COR-L47 (cell line): ENCODE measurements at regions not wholly inside any gene's neighbourhood (a gene's known extent, or its start where the extent isn't known, plus 50 kb on each side); places are given as distances from the start of the nearest gene placed in this dataset.

Source experiments
- DNase-seq: peaks from one replicate; lab custom pipeline; 2025; lab: John Stamatoyannopoulos, UW

DNA sequence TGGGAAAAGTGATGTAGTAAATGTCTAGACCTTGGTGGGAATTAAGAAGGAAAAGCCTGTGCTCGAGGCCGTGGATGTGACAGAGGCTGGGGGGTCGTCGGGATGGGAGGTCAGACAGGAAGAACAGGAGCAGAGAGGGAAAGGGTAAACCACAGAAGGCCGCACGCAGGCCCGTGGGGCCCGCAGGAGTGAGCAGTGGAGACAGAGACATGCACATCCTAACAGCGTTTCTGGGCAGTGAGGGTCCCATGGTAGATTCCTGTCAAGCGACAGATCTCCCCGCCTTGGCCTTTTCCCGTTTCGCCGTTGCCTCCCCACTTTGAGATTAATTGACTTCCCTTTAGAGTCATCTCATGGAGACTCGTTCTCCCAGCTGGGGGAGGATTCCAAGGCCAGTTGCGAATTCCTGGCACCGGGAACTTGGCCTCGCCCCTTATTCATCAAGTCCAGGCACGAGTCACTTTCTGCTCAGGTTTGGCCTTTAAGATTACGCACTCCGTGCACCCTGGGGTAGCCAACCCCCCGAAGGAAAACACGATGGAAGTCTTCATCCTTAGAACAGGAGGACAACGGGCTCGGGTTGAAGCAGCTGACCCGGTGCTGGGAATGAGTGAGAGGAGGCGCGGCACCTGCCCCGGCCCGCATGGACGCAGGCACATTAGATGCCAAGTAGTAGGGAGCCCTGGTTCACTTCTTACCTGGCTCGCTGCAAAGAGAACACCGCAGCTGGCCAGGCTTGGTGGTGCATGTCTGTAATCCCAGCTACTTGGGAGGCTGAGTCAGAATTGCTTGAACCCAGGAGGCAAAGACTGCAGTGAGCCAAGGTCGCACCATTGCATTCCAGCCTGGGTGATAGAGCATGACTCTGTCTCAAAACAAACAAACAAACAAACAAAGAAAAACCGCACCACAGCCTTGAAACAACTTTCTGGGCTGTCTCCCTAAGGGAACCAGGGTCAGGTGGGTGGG lies 315.2 kb upstream of the SHH start:
- no peak for DNase-seq

DNA sequence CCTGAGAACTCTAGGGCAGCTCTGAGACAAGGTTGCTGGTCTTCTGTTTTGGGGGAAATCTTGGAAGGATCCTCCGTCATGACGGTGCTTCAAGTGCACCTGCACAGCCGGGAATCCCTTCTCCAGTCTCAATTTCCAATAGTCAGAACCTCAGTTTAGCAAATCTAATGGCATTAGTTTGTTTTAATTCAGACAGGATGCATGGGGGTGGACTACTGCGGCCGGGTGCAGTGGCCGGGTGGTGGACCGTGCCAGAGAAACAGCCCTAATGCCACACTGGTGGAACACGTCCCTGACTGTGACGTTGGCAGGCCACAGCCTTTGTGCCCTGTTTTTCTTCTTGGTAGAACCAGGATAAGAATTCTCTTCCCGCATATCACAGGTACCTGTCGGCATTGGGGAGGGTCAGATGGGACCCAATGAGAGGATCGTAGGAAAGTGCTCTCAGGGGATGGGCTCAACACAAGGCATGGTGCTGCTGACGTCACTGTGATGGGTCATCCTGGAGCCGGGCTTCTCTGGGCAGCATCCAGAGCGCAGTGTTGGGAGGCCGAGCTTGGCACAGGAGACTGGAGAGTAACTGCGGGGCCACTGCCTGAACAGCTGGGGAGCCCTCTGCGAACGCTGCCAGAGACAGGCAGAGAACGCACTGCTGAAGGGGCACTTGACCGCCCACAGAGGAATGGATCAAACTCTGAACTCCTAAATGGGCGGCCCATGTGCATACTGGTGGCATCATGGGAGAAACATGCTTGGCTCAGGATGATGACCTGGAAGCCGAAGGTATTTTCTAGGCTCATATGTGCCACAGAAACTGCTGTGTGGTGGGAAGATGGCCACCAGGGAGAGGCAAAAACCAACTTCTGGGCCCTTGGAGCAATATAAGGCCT lies 313.8 kb upstream of the SHH start:
- DNase-seq, result no peak

DNA sequence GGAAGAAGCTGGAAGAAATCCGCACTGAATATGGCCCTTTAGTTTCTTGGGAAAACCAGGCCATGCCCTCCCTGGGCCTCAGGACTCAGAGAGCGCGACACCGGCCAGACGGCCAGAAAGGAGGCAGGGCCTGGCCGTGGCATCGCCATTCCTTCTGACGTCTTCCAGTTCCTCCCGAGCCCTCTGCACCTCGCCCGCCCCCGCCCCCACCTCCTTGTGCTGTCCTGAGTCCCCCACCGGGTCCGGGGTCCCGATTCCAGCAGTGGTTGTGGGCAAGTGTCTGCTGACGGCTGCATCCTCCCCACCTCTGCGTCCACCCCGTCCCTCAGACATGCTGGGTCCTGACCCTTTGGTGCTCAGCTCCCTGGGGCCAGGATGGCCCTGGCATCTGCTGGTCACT lies 312.1 kb upstream of the SHH start:
- no peak for DNase-seq

DNA sequence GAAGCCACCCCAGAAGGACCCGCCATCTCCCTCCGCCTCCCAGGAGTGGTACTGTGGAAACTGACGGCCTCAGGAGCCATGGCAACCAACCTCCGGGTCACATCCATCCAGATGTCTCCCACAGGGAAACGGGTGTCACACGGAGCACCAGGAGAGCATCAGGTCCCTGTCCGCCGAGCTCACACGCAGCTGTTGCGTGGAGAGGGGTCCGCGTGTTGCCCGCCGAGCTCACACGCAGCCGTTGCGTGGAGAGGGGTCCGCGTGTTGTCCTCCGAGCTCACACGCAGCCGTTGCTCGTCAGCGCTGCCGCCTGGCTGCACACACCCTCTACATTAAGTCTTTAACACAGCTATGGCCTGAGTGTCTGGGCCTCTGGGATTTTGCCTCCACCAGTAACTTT lies 311.1 kb upstream of the SHH start:
- DNase-seq, result no peak

DNA sequence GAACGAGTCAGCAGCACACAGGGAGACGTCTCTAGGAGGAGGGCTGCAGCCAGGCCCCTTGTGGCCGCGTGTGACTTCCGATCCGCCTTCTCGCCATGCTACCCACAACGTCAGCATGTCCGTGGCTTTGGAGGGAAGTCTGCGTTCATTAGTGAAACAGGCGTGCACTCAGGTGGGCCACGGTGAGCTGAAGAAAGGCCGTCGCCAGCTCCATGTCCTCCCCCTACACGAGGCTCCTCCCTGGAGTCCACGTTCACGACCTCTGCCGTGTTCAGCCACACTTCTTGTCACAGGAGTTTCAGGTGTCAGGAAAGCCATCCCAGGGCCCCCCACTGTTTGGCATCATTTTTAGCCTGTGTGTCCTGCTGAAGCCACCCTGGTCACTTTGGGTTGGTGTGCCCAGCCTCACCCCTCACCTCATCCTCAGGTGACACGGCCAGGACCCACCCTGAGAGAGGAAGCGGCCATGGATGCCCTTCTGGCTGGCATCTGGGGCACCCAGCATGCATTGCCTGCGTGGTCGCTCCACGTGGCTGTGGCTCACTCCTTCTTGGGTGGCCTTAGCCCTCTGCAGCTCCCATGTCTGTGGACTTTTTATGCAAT lies 310.6 kb upstream of the SHH start:
- no peak for DNase-seq

DNA sequence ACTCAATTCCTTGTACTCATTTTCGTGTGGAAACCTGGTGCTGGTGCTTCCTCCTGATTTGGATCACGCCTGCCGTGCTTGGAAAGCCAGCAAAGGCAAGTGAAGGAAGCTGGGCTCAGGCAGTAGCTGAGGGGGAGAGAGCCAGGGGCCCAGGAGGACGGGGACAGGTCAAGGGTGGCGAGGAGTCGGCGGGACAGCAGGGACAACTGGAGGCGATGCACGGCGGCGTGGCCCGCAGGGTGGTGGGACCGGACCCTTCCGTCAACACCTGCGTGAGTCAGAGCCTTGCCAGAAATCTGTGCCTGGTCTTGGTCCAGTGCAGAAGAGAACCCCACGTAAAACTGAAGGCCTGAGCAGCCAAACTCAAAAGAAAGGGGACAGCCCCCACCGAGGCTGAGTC lies 309.7 kb upstream of the SHH start:
- DNase-seq, result no peak

DNA sequence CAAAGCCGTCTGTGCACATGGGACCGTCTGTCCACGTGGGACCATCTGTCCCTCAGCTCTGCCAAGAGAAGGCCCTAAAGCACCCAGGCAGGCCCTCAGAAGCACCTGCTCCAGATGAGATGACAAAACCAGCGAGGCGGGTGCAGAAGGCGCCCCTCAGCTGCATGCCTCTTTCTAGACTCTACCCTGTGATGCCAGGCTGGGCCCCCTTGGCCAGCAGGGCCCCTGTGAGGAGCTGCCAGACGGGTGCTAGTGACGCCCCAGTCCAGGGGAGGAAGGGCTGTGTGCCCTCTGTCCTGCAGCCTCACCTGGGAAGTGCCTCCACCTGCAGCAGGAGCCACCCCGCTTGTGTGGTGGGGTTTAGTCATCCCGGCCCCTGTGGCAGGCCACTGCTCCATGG lies 309.2 kb upstream of the SHH start:
- no peak for DNase-seq

DNA sequence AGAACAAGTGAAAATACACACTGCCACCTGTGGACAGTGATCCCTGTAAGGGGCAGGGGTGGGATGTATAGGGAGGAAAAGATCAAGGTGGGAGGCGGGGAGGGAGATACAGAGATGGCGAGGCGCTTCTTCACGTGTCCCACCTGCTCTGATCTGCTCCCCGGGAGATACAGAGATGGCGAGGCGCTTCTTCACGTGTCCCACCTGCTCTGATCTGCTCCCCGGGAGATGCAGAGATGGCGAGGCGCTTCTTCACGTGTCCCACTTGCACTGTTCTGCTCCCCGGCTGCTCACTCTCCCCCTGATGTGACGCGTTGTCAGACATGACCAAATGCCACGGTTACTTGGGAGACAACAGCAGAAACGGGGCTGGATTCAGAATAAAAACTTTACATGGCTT lies 308.3 kb upstream of the SHH start:
- no peak for DNase-seq

DNA sequence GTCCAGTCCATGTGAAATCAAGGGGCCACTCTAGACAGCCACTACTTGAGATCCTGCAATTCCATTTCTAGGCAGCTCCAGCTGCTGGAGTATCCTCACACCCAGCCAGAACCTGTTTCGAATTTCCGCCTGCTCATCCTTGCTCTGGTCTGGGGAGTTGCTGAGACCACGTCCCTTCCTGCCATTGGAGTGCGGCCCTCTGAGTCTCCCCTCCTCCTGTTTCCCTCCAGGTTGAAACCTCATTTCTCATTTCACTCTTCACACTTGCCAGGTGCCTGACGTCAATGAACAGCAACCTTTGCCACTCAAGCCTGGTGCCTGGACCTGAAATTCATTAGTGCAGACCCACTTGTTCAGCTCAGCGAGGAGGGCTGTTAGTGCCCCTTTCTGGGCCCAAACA lies 307.5 kb upstream of the SHH start:
- no peak for DNase-seq

DNA sequence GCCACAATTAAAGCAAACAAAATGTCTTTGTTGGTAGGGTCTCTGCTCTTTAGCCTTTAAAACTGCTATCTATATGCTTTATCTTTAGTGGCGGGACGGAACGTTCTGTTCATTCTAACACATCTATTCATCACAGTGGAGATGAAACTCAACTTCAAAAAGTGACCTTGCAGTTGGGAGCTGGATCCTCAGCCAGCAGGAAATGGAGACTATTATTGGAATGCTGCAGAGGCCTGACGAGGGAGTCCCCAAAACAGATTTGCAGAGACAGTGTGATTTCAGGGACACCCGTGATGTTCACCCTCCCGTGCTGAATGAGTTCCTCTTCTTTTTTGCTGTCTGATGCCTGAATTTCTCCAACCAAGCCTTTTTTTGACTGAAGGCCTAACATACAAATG lies 306.0 kb upstream of the SHH start:
- no peak for DNase-seq

DNA sequence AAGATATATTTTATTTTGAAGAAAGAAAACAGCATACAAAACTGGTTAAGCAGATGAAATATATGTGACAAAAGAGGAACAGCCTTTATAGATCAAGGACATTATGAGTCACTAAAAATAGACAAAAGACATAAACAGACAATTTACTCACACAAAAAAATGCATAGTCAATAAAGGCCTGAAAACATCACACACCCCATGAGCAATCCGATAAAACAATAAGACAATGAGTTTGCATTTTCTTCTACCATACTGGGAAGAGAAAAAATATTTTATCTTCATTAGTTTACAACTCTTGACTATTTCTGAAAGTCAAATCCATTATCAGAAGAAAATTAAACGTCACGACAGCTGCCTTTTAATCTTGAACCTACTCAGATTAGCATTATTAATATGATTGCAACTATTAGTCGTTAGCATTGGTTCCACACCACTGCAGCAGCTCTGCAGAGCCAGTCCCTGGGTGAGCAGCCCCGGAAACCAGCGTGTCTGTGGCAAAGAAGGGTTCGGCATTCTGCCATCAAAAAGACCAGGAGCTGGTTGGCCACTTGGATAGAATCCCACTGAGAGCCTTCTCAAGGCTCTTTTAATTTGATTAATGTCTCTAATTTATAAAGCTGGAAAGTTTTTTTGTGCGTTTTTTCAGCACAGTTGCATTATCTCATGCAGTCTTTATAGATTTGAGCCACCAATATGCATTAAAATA lies 305.4 kb upstream of the SHH start:
- no peak for DNase-seq

DNA sequence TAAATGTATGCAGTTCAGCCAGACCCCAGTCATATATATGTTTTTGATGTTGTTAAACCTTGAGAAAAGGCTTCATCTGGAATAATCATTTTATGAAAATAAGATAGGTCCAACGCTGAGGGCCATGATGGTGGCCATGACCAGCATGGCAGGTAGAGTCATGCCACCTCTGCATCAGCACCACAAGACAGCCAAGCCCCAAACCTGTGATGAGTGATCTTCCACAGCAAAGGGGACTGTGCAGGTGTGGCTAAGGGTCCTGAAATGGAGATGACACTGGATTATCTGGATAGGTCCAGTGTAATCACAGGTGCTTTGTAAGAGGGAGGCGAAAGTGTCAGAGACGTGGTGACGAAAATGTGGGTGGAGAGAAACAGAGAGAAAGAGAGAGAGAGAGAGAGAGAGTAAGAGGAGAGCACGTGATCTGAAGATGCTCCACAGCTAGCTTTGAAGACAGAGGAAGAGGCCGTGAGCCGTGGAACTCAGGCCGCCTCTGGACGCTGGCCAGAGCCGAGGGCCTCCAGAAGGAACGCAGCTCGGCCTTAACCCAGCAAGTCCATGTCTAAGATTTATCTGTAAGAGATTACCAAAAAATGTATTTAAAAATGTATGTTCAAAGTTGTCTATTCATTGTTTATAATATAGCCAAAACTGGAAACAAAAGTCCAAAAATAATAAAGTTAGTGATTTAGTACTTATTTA lies 304.4 kb upstream of the SHH start:
- no peak for DNase-seq

DNA sequence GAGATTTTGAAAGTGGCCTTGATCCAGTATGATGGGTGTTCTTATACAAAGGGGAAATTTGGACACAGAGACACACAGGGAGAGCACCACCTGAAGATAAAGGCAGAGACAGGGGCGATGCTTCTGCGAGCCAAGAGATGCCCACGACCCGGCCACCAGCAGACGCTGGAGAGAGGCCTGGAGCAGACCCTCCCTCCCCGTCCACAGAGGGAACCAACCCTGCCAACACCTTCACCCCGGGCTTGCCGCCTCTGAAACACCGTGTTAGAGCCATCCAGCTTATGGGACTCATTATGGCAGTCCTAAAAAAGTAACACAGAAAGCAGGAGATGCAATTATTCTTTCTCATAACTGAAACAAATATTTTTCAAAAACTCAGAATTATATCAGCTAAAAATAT lies 303.3 kb upstream of the SHH start:
- no peak for DNase-seq

DNA sequence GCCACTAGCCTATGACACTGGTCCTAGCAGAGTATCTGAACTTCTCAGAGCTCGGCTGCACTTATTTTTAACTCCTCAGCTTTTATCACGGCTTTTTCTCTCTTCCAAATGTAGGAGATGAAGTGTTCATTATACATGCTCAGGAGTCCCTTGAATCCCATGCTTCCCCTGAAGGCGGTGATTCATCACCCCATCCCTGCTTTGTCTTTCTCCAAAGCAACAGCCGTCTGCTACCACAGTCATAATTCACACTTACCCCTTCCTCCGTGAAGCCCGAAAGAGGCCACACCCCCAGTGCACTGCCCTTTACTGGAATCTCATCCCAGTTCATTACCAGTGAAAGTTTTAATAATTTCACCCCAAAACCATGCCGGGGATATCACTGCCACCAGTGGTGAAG lies 301.5 kb upstream of the SHH start:
- no peak for DNase-seq

DNA sequence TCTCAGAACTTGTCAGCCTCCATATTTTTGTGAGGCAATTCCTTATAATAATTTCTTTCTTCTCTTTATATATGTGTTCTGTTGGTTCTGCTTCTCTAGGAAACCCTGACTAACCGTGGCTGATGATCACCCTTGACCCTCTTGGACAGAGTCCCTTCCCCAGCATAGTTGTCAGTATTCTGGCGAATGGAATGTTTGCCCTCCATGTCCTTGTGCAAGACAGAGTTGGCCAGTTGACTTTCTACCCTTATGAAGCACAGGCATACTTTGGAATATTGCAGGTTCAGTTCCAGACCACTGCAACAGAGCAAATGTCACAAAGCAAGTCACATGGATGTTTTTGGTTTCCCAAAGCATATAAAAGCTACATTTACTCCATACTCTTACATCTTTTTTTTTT lies 297.7 kb upstream of the SHH start:
- no peak for DNase-seq

DNA sequence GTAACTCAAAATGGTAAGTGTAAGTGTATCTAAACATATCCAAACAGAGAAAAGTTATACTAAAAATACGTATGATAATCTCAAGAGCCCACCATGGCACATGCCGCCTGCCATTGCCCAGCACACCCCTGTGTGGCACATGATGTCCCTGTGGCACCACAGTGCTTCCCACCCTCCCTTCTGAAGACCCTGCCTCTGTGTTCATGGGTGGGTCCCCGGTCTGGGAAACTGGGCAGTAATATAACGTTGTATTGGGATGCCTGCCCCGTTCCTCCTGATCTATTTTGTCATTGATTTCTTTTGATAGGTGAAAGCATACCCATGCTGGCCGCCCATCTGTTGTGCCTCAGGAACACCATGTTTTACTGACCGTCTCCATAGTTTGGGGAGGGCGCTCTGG lies 296.8 kb upstream of the SHH start:
- DNase-seq, result no peak

DNA sequence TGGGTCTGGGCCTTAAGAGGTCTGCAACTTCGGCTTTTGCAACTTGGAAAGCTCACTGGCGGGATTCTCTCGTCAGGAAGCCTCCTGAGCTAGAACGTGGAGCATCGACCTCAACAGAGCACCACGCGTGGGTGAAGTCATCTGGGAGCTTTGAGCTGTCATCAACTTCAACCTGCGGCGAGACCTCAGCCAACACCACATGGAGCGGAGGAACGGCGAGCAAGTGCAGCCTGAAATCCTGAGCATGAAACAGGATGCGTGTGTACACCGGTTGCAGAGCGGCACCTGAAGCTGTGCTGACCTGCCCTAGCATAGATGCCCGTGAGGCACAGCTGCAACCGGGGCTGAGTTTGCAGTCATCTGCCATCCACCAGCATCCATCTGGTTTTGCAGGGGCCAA lies 295.7 kb upstream of the SHH start:
- no peak for DNase-seq

DNA sequence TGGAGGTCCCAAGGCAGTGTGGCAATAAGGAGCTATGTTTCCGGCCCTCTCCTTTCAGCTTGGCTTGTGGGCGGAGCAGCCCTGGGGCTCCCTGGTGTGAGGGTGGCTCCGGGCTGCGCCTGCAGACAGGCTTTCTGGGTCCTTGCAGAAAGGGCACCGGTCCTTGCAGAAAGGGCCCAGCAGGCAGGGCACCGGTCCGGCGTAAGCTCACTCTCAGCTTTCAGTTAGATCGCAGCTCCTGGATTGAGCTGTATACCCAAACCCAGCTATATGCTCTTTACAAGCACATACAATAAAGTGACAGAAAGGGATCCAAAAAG lies 293.8 kb upstream of the SHH start:
- DNase-seq, result no peak

DNA sequence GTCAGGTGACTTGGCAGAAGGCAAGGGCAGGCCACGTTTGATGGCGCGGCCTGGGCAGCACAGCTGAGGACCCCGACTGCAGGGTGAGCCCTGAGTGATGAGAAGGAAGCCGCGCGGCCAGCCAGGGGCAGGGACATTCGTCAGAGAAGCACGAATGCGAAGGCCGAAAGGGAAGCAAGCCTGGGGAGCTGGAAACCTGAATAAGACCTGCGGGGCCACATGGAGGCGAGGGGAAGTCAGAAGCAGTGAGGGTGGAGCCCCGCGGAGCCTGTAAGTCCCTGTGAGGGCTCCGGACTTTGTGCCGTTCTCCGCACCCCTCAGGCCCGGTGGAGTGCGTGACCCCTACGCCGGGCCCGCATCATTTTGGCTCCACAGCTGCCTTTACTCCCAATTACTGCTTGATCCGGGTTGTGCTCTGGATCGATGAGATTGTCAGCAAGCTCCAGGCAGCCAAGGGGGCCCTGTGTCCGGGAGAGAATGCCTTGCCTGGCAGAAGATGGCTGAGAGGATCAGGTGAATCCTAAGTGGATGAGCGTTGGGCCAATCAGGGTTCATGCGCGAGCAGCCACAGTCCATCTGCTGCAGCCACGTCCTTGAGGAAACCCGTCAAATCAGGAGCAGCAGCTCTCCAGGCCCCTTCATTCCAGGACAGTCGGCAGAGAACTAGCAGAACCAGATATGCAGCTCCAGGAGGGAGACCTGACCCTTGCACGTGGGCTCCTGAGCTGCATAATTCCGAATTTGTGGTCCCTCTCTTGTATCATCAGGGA lies 293.3 kb upstream of the SHH start:
- DNase-seq, result no peak

DNA sequence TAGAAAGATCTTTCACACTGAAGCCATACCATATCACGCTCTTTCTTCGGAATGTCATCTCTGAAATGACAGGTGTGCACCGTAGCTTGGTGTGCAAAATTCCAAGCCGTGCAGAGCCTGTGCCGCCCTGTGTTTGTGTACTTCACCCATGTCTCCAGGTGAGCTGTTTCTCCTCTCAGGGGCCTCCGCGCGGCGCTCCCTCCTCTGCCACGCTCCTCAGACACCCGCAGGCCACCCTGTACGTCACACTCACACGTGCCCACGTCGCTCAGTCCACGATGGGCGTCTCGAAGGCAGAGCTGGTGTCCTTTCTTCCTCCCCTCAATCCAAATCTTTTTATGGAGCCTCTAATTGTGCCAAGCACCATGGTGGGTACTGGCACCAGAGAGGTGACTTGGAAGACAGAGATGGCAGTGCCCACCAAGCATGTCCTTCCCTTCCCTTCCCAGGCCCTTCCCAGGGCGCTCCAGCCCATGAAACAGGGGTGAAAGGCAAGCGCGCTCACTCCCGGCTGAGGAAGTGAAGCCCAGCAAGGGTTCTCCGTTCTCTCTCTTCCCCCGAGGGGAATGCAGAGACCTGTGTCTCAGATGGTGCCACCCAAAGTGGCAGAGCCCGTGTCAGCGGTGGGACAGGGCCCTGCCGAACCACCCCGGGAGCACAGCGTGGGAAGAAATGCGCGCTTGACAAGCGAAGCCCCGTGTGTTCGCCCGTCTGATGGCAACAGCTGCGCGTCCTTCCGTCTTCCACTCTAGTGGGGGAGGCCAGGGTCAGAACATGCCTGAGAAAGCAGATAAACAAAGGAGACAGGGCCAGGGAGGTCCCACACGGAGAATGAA lies 292.5 kb upstream of the SHH start:
- DNase-seq, result no peak
